OCI-LY7 (cell line): ENCODE measurements at regions not wholly inside any gene's neighbourhood (a gene's known extent, or its start where the extent isn't known, plus 50 kb on each side); places are given as distances from the start of the nearest gene placed in this dataset.

Experiments used
- BruUV-seq: library from RNA; stranded (reverse); fragments of 400-500 nt; replicated peaks from 2 replicates; lab custom pipeline; 2021; lab: Mats Ljungman, UMichigan
- CTCF ChIA-PET: fragments of 300-600 bp; sonication (Branson Sonifier 250); formaldehyde crosslinking; loops from one replicate; lab custom pipeline; 2022; ENCODE audit warnings: antibody characterized with exemption; ENCODE audit not compliant: unreplicated experiment; lab: Charles Lee
- POLR2A ChIA-PET: fragments of 300-600 bp; sonication (Branson Sonifier 250); formaldehyde crosslinking; loops from one replicate; lab custom pipeline; 2022; ENCODE audit warnings: antibody characterized with exemption; lab: Charles Lee
- DNase-seq: peaks from one replicate; pipeline ENCODE4 v3.0.0-alpha.2; 2015; ENCODE audit warnings: low spot score
- H2AFZ ChIP-seq: fragments of 200-600 bp; sonication (generic), shearing (Covaris generic); 2 replicates; pipeline ENCODE4 v1.6.1; 2014; ENCODE audit warnings: mild to moderate bottlenecking, antibody characterized with exemption, low read length, moderate library complexity
- H3K27ac ChIP-seq: fragments of 200-600 bp; sonication (generic); 2 replicates; pipeline ENCODE4 v1.5.1; 2014; ENCODE audit warnings: mixed run types, low read depth, mild to moderate bottlenecking, moderate library complexity, low read length, inconsistent platforms; ENCODE audit not compliant: poor library complexity, severe bottlenecking
- H3K36me3 ChIP-seq: fragments of 200-600 bp; sonication (generic); 2 replicates; pipeline ENCODE4 v1.6.1; 2014; ENCODE audit warnings: mild to moderate bottlenecking, antibody characterized with exemption, low read length, moderate library complexity, mixed read lengths; ENCODE audit not compliant: insufficient read depth
- H3K4me1 ChIP-seq: fragments of 200-600 bp; sonication (generic); 2 replicates; pipeline ENCODE4 v1.5.1; 2014; ENCODE audit warnings: mild to moderate bottlenecking, low read length; ENCODE audit not compliant: insufficient read depth, poor library complexity, severe bottlenecking
- H3K4me2 ChIP-seq: fragments of 200-600 bp; sonication (generic); 2 replicates; pipeline ENCODE4 v1.6.1; 2014; ENCODE audit warnings: mild to moderate bottlenecking, low read length
- H3K4me3 ChIP-seq: fragments of 200-600 bp; sonication (generic); 2 replicates; pipeline ENCODE4 v1.5.1; 2014; ENCODE audit warnings: mild to moderate bottlenecking, low read depth, low read length; ENCODE audit not compliant: poor library complexity, severe bottlenecking
- H3K79me2 ChIP-seq: fragments of 200-600 bp; sonication (generic); 2 replicates; pipeline ENCODE4 v1.6.1; 2016; ENCODE audit warnings: low read depth, mild to moderate bottlenecking, low read length, moderate library complexity, mixed read lengths; ENCODE audit not compliant: insufficient read depth
- H3K9me2 ChIP-seq: fragments of 200-600 bp; sonication (generic); 2 replicates; pipeline ENCODE4 v1.6.1; 2016; ENCODE audit warnings: mild to moderate bottlenecking, low read length, mixed read lengths; ENCODE audit not compliant: insufficient read depth
- H3K9me3 ChIP-seq: fragments of 200-600 bp; sonication (generic); 2 replicates; pipeline ENCODE4 v1.6.1; 2014; ENCODE audit warnings: mild to moderate bottlenecking, mixed run types, low read length, mixed read lengths
- H4K20me1 ChIP-seq: fragments of 200-600 bp; sonication (generic); 2 replicates; pipeline ENCODE4 v1.6.1; 2014; ENCODE audit warnings: mild to moderate bottlenecking, antibody characterized with exemption, low read length, moderate library complexity, mixed read lengths; ENCODE audit not compliant: insufficient read depth
- CTCF ChIP-seq: fragments of 200-600 bp; sonication (generic); conservative IDR thresholded peaks from 2 replicates; pipeline ENCODE4 v1.5.1; 2014; ENCODE audit warnings: mild to moderate bottlenecking, antibody characterized with exemption, low read length, moderate library complexity, mixed read lengths
- EZH2phosphoT487 ChIP-seq: fragments of 200-600 bp; sonication (generic); IDR thresholded peaks from 2 replicates; pipeline ENCODE4 v1.6.1; 2018; ENCODE audit warnings: low read depth, borderline replicate concordance, mild to moderate bottlenecking, mixed run types, antibody characterized with exemption, low read length, moderate library complexity, mixed read lengths
- intact Hi-C: fragments of 100-400 bp; cut with micrococcal nuclease; formaldehyde crosslinking; loops from one replicate; pipeline ENCODE4 v1.10.0; 2022; ENCODE audit not compliant: unreplicated experiment

GRCh38 chr7:10022957-10023356 lies 950.7 kb upstream of the PHF14 start:
- ChIA-PET POLR2A (no interaction called here), CTCF (no interaction called here)
- Histone ChIP-seq H3K4me1 (no peaks in the 10 kb centered on the region), H3K4me3 (no peak overlapping the region), H3K4me2 (no peak overlapping the region), H3K36me3 (no peaks in the 10 kb centered on the region), H2AFZ (no peak overlapping the region), H3K9me3 (no peaks in the 10 kb centered on the region), H3K9me2 (no peaks in the 10 kb centered on the region), H3K27ac (no peak overlapping the region), H3K79me2 (no peaks in the 10 kb centered on the region), H4K20me1 (no peaks in the 10 kb centered on the region)
- no peak for DNase-seq
- BruUV-seq, result no TSS peak
- intact Hi-C loops, result no loop called here
- TF ChIP-seq EZH2phosphoT487, result no peak
- no peak for TF ChIP-seq CTCF

- Histone ChIP-seq H3K9me2 (no peaks in the 10 kb centered on the region), H2AFZ (no peak overlapping the region), H3K27ac (no peak overlapping the region), H3K4me1 (no peaks in the 10 kb centered on the region), H4K20me1 (no peaks in the 10 kb centered on the region), H3K79me2 (no peaks in the 10 kb centered on the region), H3K9me3 (no peaks in the 10 kb centered on the region), H3K4me2 (no peak overlapping the region), H3K36me3 (no peaks in the 10 kb centered on the region), H3K4me3 (no peak overlapping the region)
- no TSS peak for BruUV-seq
- CTCF ChIA-PET, result no interaction called here
- intact Hi-C loops, result no loop called here
- TF ChIP-seq CTCF (no peak), EZH2phosphoT487 (no peak)
- POLR2A ChIA-PET, result interaction anchor here (1.0 kb wide), 1 partner anchor 9 kb away, joined by 3 read pairs; no protein-coding TSS in a partner anchor
- no peak for DNase-seq
These were observed 938.7 kb upstream of the PHF14 start for GRCh38 chr7:10034843-10035556.

GRCh38 chr7:10036693-10037092 lies 937.0 kb upstream of the PHF14 start:
- intact Hi-C loops, result no loop called here
- no peaks in the 10 kb centered on the region for H3K36me3 ChIP-seq
- TF ChIP-seq EZH2phosphoT487 (no peak), CTCF (no peak)
- POLR2A ChIA-PET, result no interaction called here
- no peak overlapping the region for H3K4me3 ChIP-seq
- H3K4me1 ChIP-seq, result no peaks in the 10 kb centered on the region
- no peaks in the 10 kb centered on the region for H3K9me2 ChIP-seq
- no TSS peak for BruUV-seq
- H4K20me1 ChIP-seq, result no peaks in the 10 kb centered on the region
- H3K9me3 ChIP-seq, result no peaks in the 10 kb centered on the region
- no peak for DNase-seq
- H3K4me2 ChIP-seq, result no peak overlapping the region
- no peak overlapping the region for H3K27ac ChIP-seq
- no peak overlapping the region for H2AFZ ChIP-seq
- CTCF ChIA-PET, result no interaction called here
- H3K79me2 ChIP-seq, result no peaks in the 10 kb centered on the region
